GM18867 (cell line): ENCODE measurements at regions not wholly inside any gene's neighbourhood (a gene's known extent, or its start where the extent isn't known, plus 50 kb on each side); places are given as distances from the start of the nearest gene placed in this dataset.

Experiments
- ATAC-seq: cut with Tn5 transposase; IDR thresholded peaks from one replicate; pipeline ENCODE4 v1.9.1; 2021; ENCODE audit warnings: mild to moderate bottlenecking, moderate library complexity; ENCODE audit not compliant: unreplicated experiment

GRCh38 chr6:164926686-164927085 lies 382.7 kb downstream of the C6orf118 start:
- ATAC-seq: no peak

DNA sequence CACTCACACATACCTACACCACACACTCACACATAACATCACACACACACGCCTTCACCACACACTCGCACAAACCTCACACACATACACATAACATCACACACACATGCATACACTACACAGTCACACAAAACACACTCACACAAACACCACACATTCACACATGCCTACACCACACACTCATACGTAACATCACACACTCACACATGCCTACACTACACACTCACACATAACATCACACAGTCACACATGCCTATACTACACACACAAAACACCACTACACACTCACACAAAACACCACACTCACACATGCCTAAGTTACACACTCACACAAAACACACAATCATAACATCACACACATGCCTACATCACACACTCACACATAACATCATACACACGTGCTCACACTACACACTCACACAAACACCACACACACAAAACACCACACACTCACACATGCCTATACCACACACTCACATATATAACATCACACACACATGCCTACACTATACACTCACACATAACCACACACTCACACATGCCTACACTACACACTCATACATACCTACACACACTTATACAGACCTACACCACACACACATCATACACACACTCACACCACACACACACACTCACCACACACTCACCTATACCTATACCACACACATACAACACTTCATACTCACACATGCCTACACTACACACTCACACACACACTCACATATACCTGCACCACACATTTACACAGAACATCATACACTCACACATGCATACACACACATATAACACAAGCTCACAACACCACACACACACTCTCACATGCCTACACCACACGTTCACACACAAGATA lies 383.5 kb downstream of the C6orf118 start:
- ATAC-seq: no peak

DNA sequence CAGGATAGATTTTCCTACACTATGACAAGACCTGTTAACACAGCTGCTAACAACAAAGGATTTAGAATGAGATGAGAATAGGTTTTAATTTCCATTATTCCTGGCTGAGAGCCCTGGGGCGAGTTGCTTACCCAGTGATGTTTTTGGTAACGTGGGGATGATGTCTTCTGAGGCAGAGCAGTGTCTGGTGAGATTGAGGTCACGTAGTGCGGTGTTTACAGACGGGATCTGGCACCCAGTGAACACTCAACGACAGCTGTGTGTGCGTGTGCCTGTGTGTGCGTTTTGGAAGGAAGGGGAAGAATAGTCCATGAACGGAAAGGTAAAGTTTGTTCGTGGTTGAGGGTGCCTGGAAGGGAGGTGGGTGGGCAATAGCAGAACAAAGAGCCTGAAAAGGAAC lies 384.7 kb downstream of the C6orf118 start:
- no peak for ATAC-seq

DNA sequence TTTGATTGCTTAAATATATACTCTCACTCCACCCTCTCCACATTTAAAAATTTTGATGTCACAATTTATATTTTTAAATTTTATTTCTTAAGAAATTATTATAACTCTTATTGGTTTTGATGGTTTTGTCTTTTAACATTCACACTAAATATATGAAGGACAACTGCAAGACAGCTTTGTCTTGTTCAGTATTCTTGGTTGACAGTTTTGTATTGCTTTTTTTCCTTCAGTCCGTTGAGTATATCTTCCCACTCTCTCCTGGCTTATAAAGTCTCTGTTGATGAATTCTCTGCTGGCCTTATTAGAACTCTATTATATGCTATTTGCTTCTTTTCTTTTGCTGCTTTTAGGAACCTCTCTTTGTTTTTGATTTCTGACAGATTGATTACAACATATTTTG lies 392.2 kb downstream of the C6orf118 start:
- ATAC-seq: no peak

GRCh38 chr6:164916087-164916486 lies 393.3 kb downstream of the C6orf118 start:
- ATAC-seq: no peak

- no peak for ATAC-seq
Observed at GRCh38 chr6:164911873-164912580, 397.4 kb downstream of the C6orf118 start.

- no peak for ATAC-seq
Observed at GRCh38 chr6:164911151-164911550, 398.3 kb downstream of the C6orf118 start.

DNA sequence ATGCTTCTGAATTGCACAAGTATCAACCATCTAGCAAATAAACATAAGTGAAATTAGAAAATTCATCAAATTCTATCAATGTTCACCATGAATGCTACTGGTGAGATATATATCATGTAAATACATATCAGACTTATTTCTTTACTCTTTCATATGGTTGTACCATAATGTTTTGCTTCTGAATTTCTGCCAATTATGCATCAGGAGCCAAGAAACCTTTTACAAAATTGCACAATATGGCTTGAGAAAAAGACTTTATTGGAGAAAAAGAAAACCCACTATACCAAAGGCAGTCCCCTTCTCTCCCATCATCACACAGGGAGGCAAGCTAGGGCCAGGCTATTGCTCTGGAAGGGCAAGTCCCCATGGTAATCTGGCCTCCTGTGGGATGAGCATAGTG lies 402.6 kb downstream of the C6orf118 start:
- no peak for ATAC-seq

- no peak for ATAC-seq
Observed at GRCh38 chr6:164905311-164905710, 404.1 kb downstream of the C6orf118 start.

- ATAC-seq: no peak
Observed at GRCh38 chr6:164898412-164898811, 411.0 kb downstream of the C6orf118 start.

GRCh38 chr6:164897523-164898235 lies 411.7 kb downstream of the C6orf118 start:
- ATAC-seq: no peak

GRCh38 chr6:164889980-164890379 lies 419.4 kb downstream of the C6orf118 start:
- ATAC-seq: no peak

GRCh38 chr6:164887660-164888059 lies 421.7 kb downstream of the C6orf118 start:
- ATAC-seq: no peak

DNA sequence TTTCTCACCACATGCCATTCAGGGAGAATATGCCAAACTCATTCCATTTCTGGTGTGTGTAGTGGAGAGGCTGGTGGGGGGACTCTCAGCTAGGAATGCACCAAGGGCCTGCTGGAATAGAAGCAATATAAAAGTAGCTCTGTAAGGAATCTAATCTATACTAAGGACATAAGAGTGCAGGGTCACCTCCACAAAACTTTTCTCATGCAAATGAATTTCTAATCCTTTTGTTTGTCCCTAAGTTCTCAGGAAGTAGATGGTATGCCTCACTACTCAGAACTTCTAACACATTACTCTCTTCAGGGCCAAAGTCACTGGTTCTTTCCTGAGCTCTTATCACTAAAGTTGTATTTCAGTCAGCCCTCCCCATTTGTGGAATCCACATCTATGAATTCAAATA lies 427.2 kb downstream of the C6orf118 start:
- ATAC-seq: no peak

GRCh38 chr6:164871783-164872182 lies 437.6 kb downstream of the C6orf118 start:
- no peak for ATAC-seq

DNA sequence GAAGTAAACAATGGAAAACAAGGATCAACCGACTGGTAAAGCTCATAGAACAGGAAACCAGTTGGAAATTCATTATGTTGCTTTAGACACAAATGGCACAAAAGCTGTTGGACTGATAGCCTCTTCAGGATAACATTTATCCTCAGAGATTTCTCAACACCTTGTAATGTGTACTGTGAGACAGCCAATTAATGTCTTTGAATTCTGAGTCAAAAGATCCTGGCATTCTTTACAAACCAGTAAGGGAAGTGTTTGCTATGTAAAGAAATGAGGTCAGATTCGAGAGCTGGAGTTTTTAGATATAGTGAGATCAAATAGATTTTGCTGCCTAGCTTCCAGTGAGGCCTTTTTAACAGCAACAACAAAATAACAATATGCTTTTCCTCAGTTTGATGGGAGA lies 439.2 kb downstream of the C6orf118 start:
- no peak for ATAC-seq

- no peak for ATAC-seq
Observed at GRCh38 chr6:164861967-164862366, 447.4 kb downstream of the C6orf118 start.

DNA sequence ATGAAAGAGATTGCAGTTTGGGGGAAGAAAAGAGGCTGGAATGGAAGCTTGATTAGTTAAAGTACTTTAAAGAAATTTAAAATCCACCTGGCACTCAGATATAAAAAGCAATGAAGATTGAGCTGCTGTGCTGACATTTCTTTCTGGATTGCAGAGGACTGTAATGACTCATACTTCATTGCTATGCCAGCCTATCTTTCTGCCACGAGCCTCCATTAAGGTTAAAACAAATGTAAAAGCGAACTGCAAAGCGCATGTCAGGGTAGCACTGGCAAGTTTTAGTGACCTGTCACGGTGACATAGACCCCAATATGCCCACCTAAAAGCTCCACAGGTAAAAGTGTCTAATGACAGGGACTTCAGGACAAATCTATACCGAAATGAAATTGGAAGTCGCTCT lies 449.6 kb downstream of the C6orf118 start:
- ATAC-seq: no peak

- no peak for ATAC-seq
Observed at GRCh38 chr6:164856138-164856537, 453.3 kb downstream of the C6orf118 start.

- ATAC-seq: no peak
Observed at GRCh38 chr6:164855281-164855680, 454.1 kb downstream of the C6orf118 start.

DNA sequence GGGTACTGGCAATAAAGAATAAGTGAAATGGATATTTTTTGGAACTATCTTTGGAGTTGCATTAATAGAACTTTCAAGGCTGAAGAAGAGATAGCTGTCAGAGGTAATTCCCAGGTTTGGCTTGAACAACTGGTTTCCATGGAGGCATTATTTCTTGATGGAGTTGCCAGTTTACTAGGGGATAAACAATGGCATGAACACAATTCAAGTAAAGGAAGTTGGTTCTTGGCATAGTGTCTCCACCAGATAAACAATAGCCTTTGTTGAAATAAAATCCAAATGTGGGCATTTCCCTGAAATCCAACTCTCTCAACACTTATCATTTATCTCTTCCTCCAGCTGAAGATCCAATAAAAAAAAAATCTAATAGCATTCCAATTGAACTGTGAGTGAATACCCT lies 454.9 kb downstream of the C6orf118 start:
- ATAC-seq: no peak

DNA sequence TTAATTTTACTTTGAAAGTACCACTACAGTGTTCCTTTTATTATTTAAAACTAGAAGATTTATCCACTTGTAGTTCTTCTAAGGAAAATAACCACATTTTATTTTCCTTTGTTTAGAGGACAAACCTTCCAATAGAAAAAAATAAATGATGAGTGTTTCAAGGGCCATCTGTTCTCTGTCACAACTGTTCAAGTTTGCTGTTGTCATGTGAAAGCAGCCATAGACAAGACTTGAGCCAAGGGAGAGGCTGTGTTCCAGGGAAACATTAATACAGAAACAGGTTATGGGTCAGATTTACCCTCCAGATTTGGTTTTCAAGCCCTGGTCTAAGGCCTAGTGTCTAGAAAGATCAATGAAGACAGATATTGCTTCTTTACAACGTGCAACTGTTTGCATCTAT lies 463.6 kb downstream of the C6orf118 start:
- ATAC-seq: no peak
